ENCODE measurements at regions not wholly inside any gene's neighbourhood (a gene's known extent, or its start where the extent isn't known, plus 50 kb on each side); places are given as distances from the start of the nearest gene placed in this dataset.

DNA sequence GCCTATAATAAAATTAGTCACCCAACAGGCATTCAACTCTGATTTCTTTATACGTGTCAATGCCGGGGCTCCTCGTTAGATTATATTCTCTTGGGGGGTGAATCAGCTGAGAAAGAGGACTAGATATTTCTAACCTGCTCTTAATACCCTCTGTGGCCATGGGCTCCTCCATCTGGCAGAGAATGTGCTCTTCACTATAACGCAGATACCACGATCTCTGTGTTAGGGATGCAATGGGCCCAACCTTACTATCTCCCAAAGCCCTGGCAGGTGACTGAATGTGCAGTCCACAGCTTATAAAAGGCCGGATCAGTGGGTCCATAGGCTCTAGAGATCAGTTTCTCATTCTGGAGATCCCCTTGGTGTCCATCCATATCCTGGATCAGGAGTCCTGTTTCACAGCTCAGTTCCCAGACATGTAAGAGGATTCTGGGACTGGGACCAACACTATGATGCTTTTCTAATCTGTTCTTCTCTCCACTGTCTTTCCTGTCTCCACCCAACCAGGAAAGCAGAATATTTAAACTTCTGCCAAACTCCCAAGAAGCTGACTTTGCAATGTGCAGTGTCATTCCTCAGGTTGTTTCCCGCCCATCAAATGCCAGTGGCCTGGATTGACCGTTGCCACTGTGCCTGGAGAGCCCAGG is 71.4 kb upstream of the CELF4 start:
- no peaks in the 10 kb centered on the region for H3K9me3 ChIP-seq (ENCODE audit: control insufficient read depth in 2 of 2, insufficient read depth in 1 of 2, low read length in 1 of 2)
- H3K27ac ChIP-seq (ENCODE audit: low read depth in 1 of 2, low read length in 1 of 2), result no peak overlapping the region
- DNase-seq (ENCODE audit: low read depth in 6 of 9, low spot score in 9 of 9), result no peak
- H3K36me3 ChIP-seq (ENCODE audit: control insufficient read depth in 2 of 2, insufficient read depth in 2 of 2, low read length in 1 of 2), result no peaks in the 10 kb centered on the region
- H3K27me3 ChIP-seq (ENCODE audit: control insufficient read depth in 2 of 2, insufficient read depth in 1 of 2, low read length in 1 of 2), result no peaks in the 10 kb centered on the region
- H3K4me1 ChIP-seq (ENCODE audit: control insufficient read depth in 2 of 2, insufficient read depth in 2 of 2, low read length in 2 of 2), result no peaks in the 10 kb centered on the region
- no peak overlapping the region for H3K4me3 ChIP-seq (ENCODE audit: low read length in 2 of 2)
- 90% methylated on average over 8 of the region's 8 CpGs for WGBS

GRCh38 chr18:37634516-37634915 is 68.9 kb upstream of the CELF4 start:
- H3K36me3 ChIP-seq (ENCODE audit: control insufficient read depth in 2 of 2, insufficient read depth in 2 of 2, low read length in 1 of 2), result no peaks in the 10 kb centered on the region
- H3K4me3 ChIP-seq (ENCODE audit: low read length in 2 of 2), result no peak overlapping the region
- H3K27ac ChIP-seq (ENCODE audit: low read depth in 1 of 2, low read length in 1 of 2), result no peak overlapping the region
- DNase-seq (ENCODE audit: low read depth in 6 of 9, low spot score in 9 of 9), result no peak
- no peaks in the 10 kb centered on the region for H3K9me3 ChIP-seq (ENCODE audit: control insufficient read depth in 2 of 2, insufficient read depth in 1 of 2, low read length in 1 of 2)
- 95% methylated on average over 2 of the region's 2 CpGs for WGBS
- no peaks in the 10 kb centered on the region for H3K4me1 ChIP-seq (ENCODE audit: control insufficient read depth in 2 of 2, insufficient read depth in 2 of 2, low read length in 2 of 2)
- H3K27me3 ChIP-seq (ENCODE audit: control insufficient read depth in 2 of 2, insufficient read depth in 1 of 2, low read length in 1 of 2), result no peaks in the 10 kb centered on the region

DNA sequence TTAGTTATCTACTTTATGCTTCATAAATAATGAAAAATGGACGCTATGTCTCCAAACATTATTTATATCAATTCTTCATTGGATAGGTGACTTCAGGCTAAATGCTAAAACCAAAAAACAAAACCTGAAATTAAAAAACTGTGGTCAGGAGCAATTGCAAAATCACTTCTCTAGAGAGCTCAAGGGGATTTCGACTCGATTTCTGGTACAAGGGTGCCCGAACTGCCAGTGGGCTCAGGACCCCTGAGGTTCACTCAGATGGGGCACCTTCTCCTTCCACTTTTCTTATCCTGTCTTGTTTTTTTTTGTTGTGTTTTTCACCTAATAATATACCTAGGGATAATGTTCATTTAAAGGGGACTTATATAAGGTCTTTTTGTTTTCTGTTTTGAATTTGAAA is 65.8 kb upstream of the CELF4 start:
- Histone ChIP-seq H3K9me3 (ENCODE audit: control insufficient read depth in 2 of 2, insufficient read depth in 1 of 2, low read length in 1 of 2) (no peaks in the 10 kb centered on the region), H3K4me1 (ENCODE audit: control insufficient read depth in 2 of 2, insufficient read depth in 2 of 2, low read length in 2 of 2) (no peaks in the 10 kb centered on the region), H3K36me3 (ENCODE audit: control insufficient read depth in 2 of 2, insufficient read depth in 2 of 2, low read length in 1 of 2) (no peaks in the 10 kb centered on the region), H3K27ac (ENCODE audit: low read depth in 1 of 2, low read length in 1 of 2) (no peak overlapping the region), H3K4me3 (ENCODE audit: low read length in 2 of 2) (no peak overlapping the region), H3K27me3 (ENCODE audit: control insufficient read depth in 2 of 2, insufficient read depth in 1 of 2, low read length in 1 of 2) (no peaks in the 10 kb centered on the region)
- 95% methylated on average over 4 of the region's 4 CpGs for WGBS
- no peak for DNase-seq (ENCODE audit: low read depth in 6 of 9, low spot score in 9 of 9)

DNA sequence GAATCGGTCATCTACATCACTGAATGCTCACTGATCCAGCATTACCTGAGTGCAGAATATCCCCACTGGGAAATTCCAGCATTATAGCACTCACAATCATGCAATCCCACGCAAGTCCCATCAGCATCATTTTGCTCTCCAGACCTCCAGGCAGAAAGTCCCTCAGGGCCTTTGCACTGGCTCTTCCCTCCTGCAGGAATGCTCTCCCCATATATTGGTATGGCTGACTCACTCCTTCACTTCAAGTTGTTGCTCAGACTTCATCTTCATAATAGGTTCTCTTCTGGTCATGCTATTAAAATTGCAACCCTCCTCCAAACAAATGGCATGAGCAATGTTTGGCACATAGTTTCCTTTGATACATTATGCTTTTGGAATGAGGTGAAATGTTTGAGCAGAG is 64.7 kb upstream of the CELF4 start:
- Histone ChIP-seq H3K27ac (ENCODE audit: low read depth in 1 of 2, low read length in 1 of 2) (no peak overlapping the region), H3K27me3 (ENCODE audit: control insufficient read depth in 2 of 2, insufficient read depth in 1 of 2, low read length in 1 of 2) (no peaks in the 10 kb centered on the region), H3K9me3 (ENCODE audit: control insufficient read depth in 2 of 2, insufficient read depth in 1 of 2, low read length in 1 of 2) (no peaks in the 10 kb centered on the region), H3K4me3 (ENCODE audit: low read length in 2 of 2) (no peak overlapping the region), H3K36me3 (ENCODE audit: control insufficient read depth in 2 of 2, insufficient read depth in 2 of 2, low read length in 1 of 2) (no peaks in the 10 kb centered on the region), H3K4me1 (ENCODE audit: control insufficient read depth in 2 of 2, insufficient read depth in 2 of 2, low read length in 2 of 2) (no peaks in the 10 kb centered on the region)
- no peak for DNase-seq (ENCODE audit: low read depth in 6 of 9, low spot score in 9 of 9)
- WGBS, result 96% methylated on average over 2 of the region's 2 CpGs

- Histone ChIP-seq H3K4me1 (ENCODE audit: control insufficient read depth in 2 of 2, insufficient read depth in 2 of 2, low read length in 2 of 2) (no peaks in the 10 kb centered on the region), H3K27ac (ENCODE audit: low read depth in 1 of 2, low read length in 1 of 2) (no peak overlapping the region), H3K9me3 (ENCODE audit: control insufficient read depth in 2 of 2, insufficient read depth in 1 of 2, low read length in 1 of 2) (no peaks in the 10 kb centered on the region), H3K27me3 (ENCODE audit: control insufficient read depth in 2 of 2, insufficient read depth in 1 of 2, low read length in 1 of 2) (no peaks in the 10 kb centered on the region), H3K36me3 (ENCODE audit: control insufficient read depth in 2 of 2, insufficient read depth in 2 of 2, low read length in 1 of 2) (no peaks in the 10 kb centered on the region), H3K4me3 (ENCODE audit: low read length in 2 of 2) (no peak overlapping the region)
- no peak for DNase-seq (ENCODE audit: low read depth in 6 of 9, low spot score in 9 of 9)
- 92% methylated on average over 3 of the region's 3 CpGs for WGBS
Measured at GRCh38 chr18:37628470-37629220, 63.0 kb upstream of the CELF4 start.

- H3K27ac ChIP-seq (ENCODE audit: low read depth in 1 of 2, low read length in 1 of 2), result no peak overlapping the region
- no peak overlapping the region for H3K4me3 ChIP-seq (ENCODE audit: low read length in 2 of 2)
- no peak for DNase-seq (ENCODE audit: low read depth in 6 of 9, low spot score in 9 of 9)
- no peaks in the 10 kb centered on the region for H3K4me1 ChIP-seq (ENCODE audit: control insufficient read depth in 2 of 2, insufficient read depth in 2 of 2, low read length in 2 of 2)
- no peaks in the 10 kb centered on the region for H3K9me3 ChIP-seq (ENCODE audit: control insufficient read depth in 2 of 2, insufficient read depth in 1 of 2, low read length in 1 of 2)
- 98% methylated on average over 2 of the region's 2 CpGs for WGBS
- no peaks in the 10 kb centered on the region for H3K27me3 ChIP-seq (ENCODE audit: control insufficient read depth in 2 of 2, insufficient read depth in 1 of 2, low read length in 1 of 2)
- no peaks in the 10 kb centered on the region for H3K36me3 ChIP-seq (ENCODE audit: control insufficient read depth in 2 of 2, insufficient read depth in 2 of 2, low read length in 1 of 2)
Measured at GRCh38 chr18:37624318-37624717, 58.7 kb upstream of the CELF4 start.

- H3K36me3 ChIP-seq (ENCODE audit: control insufficient read depth in 2 of 2, insufficient read depth in 2 of 2, low read length in 1 of 2), result no peaks in the 10 kb centered on the region
- H3K4me1 ChIP-seq (ENCODE audit: control insufficient read depth in 2 of 2, insufficient read depth in 2 of 2, low read length in 2 of 2), result no peaks in the 10 kb centered on the region
- H3K9me3 ChIP-seq (ENCODE audit: control insufficient read depth in 2 of 2, insufficient read depth in 1 of 2, low read length in 1 of 2), result no peaks in the 10 kb centered on the region
- 93% methylated on average over 4 of the region's 4 CpGs for WGBS
- H3K4me3 ChIP-seq (ENCODE audit: low read length in 2 of 2), result no peak overlapping the region
- no peak for DNase-seq (ENCODE audit: low read depth in 6 of 9, low spot score in 9 of 9)
- no peak overlapping the region for H3K27ac ChIP-seq (ENCODE audit: low read depth in 1 of 2, low read length in 1 of 2)
- H3K27me3 ChIP-seq (ENCODE audit: control insufficient read depth in 2 of 2, insufficient read depth in 1 of 2, low read length in 1 of 2), result no peaks in the 10 kb centered on the region
Measured at GRCh38 chr18:37619964-37620363, 54.4 kb upstream of the CELF4 start.

DNA sequence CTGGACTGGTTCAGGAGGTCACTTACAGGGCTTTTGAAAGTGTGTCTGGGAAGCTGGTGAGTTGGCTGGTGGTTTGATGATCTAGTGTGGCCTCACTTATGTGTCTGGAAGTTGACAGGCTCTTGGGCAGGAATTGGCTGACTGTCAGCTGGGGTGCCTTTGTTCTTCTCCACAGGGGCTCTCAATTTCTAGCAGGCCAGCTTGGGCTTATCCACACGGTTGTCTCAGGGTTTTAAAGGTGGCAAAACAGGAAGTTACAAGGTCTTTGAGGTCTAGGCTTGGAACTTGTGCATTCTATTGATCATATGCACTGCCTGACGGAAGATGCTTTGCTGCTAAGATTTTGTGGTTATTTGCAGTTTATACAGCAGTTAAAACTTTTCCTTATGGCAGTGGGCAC is 52.0 kb upstream of the CELF4 start:
- DNase-seq (ENCODE audit: low read depth in 6 of 9, low spot score in 9 of 9), result no peak
- H3K27me3 ChIP-seq (ENCODE audit: control insufficient read depth in 2 of 2, insufficient read depth in 1 of 2, low read length in 1 of 2), result no peaks in the 10 kb centered on the region
- H3K36me3 ChIP-seq (ENCODE audit: control insufficient read depth in 2 of 2, insufficient read depth in 2 of 2, low read length in 1 of 2), result no peaks in the 10 kb centered on the region
- H3K4me1 ChIP-seq (ENCODE audit: control insufficient read depth in 2 of 2, insufficient read depth in 2 of 2, low read length in 2 of 2), result no peaks in the 10 kb centered on the region
- no peak overlapping the region for H3K4me3 ChIP-seq (ENCODE audit: low read length in 2 of 2)
- H3K9me3 ChIP-seq (ENCODE audit: control insufficient read depth in 2 of 2, insufficient read depth in 1 of 2, low read length in 1 of 2), result no peaks in the 10 kb centered on the region
- 13% methylated on average over 2 of the region's 2 CpGs for WGBS
- no peak overlapping the region for H3K27ac ChIP-seq (ENCODE audit: low read depth in 1 of 2, low read length in 1 of 2)

Data from thymus (tissue), 11 donors.